Loucy (cell line): ENCODE measurements at regions not wholly inside any gene's neighbourhood (a gene's known extent, or its start where the extent isn't known, plus 50 kb on each side); places are given as distances from the start of the nearest gene placed in this dataset.

Source experiments
- CTCF ChIP-seq: fragments of 200-600 bp; sonication (generic); conservative IDR thresholded peaks from 2 replicates; pipeline ENCODE4 v1.5.1; 2014; ENCODE audit warnings: mild to moderate bottlenecking, antibody characterized with exemption, low read length
- EZH2phosphoT487 ChIP-seq: fragments of 200-600 bp; IDR thresholded peaks from 2 replicates; pipeline ENCODE4 v1.6.1; 2018; ENCODE audit warnings: antibody characterized with exemption, mild to moderate bottlenecking, moderate library complexity, borderline replicate concordance

GRCh38 chr17:77490361-77491183, 349.8 kb downstream of the SEC14L1 start:
- TF ChIP-seq CTCF, result no peak
- TF ChIP-seq EZH2phosphoT487, result no peak
